LNCAP (cell line): ENCODE measurements at regions not wholly inside any gene's neighbourhood (a gene's known extent, or its start where the extent isn't known, plus 50 kb on each side); places are given as distances from the start of the nearest gene placed in this dataset.

Experiments
- CTCF ChIP-seq: fragments of 450-650 bp; IDR thresholded peaks from 2 replicates; pipeline ENCODE4 v1.5.1; 2017; ENCODE audit warnings: mild to moderate bottlenecking

GRCh38 chr11:23138761-23139160 is 278.5 kb upstream of the CCDC179 start:
- no peak for TF ChIP-seq CTCF

DNA sequence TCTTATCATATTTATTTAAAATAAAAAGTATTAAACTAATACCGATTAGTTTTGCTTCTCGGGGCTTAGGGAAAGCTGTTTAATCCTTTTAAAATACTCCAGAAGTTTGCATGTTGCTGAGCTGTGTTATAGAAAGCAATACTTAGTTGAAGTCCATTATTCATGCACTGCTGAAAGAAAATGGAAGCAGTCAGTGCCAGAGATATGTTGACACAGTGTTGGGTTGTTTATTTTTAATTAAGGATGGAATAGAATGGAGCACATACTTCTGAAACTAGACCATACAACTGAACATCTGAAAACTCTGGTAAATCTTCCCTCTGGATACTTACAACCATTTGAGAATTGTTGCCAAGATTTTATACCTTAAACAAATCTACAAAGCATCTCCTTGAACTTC is 282.7 kb upstream of the CCDC179 start:
- TF ChIP-seq CTCF, result no peak

GRCh38 chr11:23151819-23152218 is 291.5 kb upstream of the CCDC179 start:
- no peak for TF ChIP-seq CTCF

DNA sequence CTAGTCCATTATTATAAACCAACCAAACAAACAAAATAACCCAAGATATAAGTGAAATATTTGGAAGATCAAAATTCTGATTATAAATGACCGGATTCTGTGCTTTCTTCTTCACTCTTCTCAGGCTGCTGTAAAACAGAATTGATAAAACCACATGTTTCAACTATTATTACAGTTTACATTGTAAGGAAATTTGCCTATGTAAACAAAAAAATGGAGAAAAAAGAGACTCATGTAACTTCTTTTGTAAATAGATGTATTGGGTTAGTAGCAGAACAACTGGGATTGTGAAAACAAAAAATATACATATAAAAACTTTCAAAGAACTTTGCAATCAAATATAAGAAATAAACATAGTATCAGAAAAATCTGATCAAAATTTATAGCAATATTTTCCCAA is 295.2 kb upstream of the CCDC179 start:
- TF ChIP-seq CTCF, result no peak

GRCh38 chr11:23164022-23164421 is 303.7 kb upstream of the CCDC179 start:
- TF ChIP-seq CTCF, result no peak

- TF ChIP-seq CTCF, result no peak
Observed at GRCh38 chr11:23166376-23166775, 306.1 kb upstream of the CCDC179 start.

- no peak for TF ChIP-seq CTCF
Observed at GRCh38 chr11:23179609-23180008, 319.3 kb upstream of the CCDC179 start.

GRCh38 chr11:23181022-23181807 is 320.9 kb upstream of the CCDC179 start:
- TF ChIP-seq CTCF, result no peak
